ENCODE measurements at regions not wholly inside any gene's neighbourhood (a gene's known extent, or its start where the extent isn't known, plus 50 kb on each side); places are given as distances from the start of the nearest gene placed in this dataset.

GRCh38 chr3:5798809-5799208 lies 611.3 kb downstream of the EDEM1 start:
- TF ChIP-seq CTCF (IDR thresholded peaks at IDR 0.05) (no peak), POLR2A (IDR thresholded peaks at IDR 0.05) (no peak), POLR2AphosphoS5 (IDR thresholded peaks at IDR 0.05) (no peak), EP300 (IDR thresholded peaks at IDR 0.05) (no peak)

All from stomach (tissue), 4 donors.